Fibroblast of peridontal ligament (primary cell): ENCODE measurements at regions not wholly inside any gene's neighbourhood (a gene's known extent, or its start where the extent isn't known, plus 50 kb on each side); places are given as distances from the start of the nearest gene placed in this dataset.

Experiments
- DNase-seq: peaks from one replicate; pipeline ENCODE4 v3.0.0-alpha.2; 2010; ENCODE audit errors: extremely low read depth

DNA sequence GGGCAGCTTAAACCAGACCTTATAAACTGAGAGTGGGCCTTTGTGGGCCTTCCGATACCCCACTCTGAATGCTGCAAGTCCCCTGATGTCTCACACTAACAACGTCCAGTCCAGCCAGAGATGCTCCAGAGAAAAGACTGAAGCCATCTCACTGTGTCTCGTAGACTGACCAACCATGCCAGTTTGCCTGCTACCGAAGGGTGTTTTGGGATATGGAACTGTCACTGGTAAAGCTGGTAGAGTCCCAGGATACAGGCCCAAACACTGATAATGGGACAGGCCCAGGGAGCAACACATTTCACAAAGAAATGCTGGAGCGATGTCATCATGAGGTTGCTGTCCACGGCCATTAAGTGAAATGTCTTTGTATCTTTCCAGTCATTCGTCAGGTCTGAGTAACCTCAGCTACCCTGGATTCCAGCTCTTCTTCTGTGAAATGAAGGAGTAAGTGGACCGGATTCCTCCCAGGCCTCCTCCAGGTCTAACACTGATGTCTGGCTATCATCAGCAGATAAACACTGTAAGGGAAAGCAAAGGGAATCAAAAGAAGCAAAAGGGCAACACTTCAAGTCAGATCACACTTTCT is 81.6 kb downstream of the SLC5A7 start:
- no peak for DNase-seq

DNA sequence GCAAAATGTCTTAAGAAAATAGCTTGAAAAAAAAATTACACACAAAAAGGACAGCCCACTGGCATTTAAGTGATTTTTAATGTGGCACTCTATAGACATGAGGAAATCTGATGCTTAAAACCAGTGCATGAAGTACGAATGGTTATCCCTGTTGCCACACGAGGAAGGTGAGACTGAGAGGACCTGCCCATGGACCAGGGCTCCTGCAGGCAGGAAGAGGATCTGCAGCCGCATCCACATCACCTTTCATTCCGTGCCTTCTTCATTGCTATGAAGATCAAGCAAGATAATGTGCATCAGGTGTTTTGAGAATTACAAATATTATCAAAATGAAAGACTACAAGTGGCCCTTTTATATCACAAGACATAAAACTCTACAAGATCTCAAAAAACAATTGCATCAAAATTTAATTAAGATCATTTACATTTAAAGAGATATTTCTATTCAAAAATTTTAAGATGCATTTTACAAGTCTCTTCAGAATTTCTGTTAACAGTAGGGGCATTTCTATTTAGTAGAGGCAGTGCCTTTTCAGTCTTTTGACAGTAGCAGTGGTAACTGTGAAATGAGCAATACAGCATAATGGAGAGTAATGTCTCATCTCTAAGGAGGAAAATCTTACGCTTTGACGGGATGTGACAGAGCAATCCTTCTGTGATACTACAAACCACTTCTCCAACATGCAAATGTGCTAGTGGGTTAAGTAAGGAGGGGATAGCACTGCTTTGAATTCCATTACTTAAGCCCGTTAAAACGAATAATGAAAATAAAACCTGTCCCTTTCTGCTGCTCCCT is 83.4 kb downstream of the SLC5A7 start:
- DNase-seq, result no peak

DNA sequence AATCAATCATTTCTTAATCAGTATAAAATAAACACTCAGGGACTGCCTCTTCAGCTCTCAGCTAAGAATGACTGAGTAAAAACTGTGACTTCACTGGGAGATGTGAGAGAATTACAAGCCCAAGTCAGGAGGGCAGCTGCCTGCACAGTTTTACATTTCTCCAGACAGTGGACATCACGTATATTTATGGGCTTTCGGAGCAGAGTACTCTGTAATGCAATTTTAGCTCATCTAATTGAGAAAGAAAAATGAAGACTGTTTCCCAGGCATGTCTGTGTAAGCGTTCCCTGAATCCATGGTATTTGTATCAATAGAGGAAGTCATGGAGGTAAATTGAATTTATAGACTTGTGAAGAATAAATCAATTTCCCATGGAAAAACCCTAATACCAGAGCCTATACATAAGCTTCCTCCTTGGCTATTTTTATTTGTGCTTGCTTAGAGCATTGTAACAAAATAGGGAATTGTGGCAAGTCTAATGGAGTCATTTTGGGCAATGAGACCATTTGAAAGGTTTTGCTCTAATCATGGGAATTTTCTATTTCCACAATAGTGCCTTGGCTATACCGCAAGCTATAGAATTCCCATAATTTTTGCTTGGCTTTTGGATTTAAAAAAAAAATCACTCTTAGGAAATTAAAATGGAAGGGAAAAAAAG is 87.2 kb downstream of the SLC5A7 start:
- DNase-seq, result no peak

GRCh38 chr2:108074150-108074549 is 87.8 kb downstream of the SLC5A7 start:
- no peak for DNase-seq

- no peak for DNase-seq
Measured at GRCh38 chr2:108074946-108075345, 88.6 kb downstream of the SLC5A7 start.

GRCh38 chr2:108076527-108076926 is 90.2 kb downstream of the SLC5A7 start:
- DNase-seq, result no peak

- no peak for DNase-seq
Measured at GRCh38 chr2:108079736-108080135, 93.4 kb downstream of the SLC5A7 start.

DNA sequence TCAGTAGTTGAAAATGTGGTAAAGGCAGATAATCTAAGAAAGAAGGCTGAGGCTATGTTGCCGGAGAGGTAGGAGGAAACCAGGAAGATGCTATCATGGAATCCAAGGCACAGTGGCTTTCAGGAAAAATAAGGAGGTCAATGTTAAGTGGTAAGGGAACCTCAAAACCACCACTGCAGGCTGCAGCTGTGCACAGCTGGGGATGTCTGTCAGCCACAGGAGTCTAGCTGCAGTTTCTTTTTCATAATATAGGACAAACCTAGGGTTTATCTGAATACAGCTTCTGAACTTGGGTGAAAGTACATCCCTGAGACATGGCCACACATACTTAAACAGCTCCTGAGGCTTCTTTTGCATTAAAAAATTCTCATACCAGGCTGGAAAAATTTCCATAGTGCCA is 93.9 kb downstream of the SLC5A7 start:
- DNase-seq, result no peak

DNA sequence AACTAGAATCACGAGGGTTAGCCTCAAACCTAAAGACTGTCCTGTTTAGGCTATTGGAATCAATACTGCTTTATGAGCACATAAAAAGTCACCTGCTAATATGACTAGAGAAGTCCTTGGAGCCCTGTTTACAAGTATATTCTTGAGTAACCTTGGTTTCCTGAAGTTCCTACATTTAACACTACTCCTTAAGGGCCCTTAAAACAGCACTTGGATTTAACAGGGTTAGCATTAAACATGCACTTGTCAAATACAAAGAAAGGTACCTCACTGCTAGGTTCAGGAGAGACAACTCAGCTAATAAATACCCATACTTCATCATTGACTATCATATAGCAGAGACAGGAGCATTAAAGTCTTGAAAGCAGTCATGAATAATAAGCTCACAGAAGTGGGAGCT is 96.7 kb downstream of the SLC5A7 start:
- DNase-seq, result no peak

- DNase-seq, result no peak
Measured at GRCh38 chr2:108084311-108084710, 98.0 kb downstream of the SLC5A7 start.

DNA sequence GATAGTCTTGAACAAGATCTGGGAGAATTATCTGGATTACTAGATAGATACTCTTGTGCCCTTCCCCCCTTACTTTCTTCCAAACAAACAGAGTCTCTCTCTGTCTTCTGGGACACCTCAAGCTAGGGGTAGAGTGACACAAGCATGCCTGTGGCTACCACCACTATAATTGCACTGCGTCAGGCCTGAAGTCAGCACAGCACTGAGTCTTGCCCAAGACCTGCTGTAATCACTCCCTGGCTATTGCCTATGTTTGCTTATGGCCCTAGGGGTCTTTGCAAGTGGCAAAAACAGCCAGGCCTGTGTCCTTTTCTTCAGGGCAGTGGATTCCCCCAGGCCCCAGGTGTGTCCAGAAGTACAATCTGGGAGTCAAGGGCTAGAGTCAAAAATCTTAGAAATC is 106.6 kb downstream of the SLC5A7 start:
- DNase-seq, result no peak

- no peak for DNase-seq
Measured at GRCh38 chr2:108101481-108101880, 115.2 kb downstream of the SLC5A7 start.

GRCh38 chr2:108106731-108107130 is 120.4 kb downstream of the SLC5A7 start:
- DNase-seq, result no peak

DNA sequence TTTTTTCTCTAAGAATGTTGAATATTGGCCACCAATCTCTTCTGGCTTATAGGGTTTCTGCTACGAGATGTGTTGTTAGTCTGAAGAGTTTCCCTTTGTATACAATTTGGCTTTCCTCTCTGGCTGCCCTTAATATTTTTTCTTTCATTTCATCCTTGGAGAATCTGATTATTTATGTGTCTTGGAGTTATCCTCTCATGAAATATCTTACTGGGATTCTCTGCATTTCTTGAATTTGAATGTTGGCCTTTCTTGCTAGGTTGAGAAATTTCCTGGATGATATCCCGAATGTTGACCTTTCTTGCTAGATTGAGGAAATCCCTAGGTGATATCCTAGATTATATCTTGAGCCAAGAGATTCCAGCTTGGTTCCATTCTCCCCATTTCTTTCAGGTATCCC is 125.6 kb downstream of the SLC5A7 start:
- no peak for DNase-seq

DNA sequence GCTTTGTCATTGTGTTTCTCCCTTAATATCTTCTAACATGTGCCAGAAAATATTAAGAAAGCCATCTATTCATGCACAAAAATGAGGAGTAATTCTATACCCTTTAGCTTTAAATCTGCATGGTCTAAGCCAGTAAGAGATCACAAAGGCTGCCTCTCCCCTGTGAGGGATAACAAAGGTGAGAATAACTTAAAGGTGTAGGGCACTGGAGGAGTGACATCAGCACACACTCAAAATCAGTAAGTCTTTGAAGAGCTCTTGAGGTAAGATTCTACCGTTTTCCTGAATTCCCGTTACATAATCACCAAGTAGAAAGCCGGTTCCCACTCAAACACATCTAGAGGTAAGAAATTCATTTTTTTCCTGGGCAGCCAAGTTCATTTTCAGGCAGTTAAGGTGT is 123.9 kb upstream of the SULT1C3 start:
- no peak for DNase-seq

GRCh38 chr2:108118996-108119395 is 120.8 kb upstream of the SULT1C3 start:
- no peak for DNase-seq

- no peak for DNase-seq
Measured at GRCh38 chr2:108119492-108119891, 120.3 kb upstream of the SULT1C3 start.

DNA sequence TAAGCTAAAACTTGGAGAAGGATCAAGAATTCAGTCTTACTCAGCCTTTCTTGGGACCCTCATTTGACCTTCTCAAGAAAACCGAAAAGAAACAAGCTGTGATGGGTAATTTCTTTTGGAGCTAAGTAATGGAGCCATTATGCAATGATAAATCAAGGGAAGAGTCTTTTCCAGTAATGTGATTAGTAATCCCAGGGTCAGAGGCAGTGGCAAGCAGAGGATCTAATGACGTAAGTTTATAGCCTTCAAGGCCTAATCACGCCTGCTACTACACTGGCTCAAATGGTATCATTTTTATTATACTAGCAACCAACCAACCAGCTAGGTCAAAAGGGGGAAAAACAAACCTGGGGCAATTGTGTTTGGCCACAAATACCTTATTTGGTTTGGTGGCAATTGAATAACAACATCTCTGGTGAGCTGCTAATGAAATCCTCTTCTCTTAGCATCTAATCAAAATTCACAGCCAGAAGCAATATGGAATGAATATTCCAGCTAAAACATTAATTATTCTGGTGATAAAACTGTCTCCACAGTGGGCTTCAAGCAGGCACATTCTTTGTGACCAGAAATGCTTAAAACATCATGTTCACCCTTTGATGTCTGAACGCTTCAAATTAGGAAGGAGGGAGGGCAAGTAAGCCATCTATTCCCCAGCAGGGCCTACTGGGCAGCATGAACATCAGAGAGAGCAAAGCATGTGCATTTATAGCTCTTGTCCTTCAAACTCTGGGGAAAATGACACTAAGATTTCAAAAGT is 114.9 kb upstream of the SULT1C3 start:
- no peak for DNase-seq

GRCh38 chr2:108125581-108125980 is 114.2 kb upstream of the SULT1C3 start:
- no peak for DNase-seq

DNA sequence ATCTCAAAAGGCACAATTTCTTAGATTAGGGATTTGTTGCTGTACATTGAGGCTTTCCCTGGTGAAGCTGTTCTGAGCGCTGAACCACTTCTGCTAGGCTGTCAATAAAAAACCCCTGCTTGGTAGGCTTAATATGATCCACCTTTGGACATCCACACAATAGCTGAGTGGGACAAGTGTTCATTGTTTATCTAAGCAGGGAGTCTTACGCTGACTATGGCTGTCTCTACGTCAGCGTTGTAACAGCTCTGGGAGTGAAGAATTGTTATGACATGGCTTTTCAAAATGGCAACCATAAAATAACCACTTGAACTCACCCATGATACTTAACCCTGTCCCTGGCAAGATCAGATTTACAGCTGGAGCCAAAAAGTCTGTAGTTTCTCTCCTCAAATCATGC is 111.5 kb upstream of the SULT1C3 start:
- DNase-seq, result no peak

DNA sequence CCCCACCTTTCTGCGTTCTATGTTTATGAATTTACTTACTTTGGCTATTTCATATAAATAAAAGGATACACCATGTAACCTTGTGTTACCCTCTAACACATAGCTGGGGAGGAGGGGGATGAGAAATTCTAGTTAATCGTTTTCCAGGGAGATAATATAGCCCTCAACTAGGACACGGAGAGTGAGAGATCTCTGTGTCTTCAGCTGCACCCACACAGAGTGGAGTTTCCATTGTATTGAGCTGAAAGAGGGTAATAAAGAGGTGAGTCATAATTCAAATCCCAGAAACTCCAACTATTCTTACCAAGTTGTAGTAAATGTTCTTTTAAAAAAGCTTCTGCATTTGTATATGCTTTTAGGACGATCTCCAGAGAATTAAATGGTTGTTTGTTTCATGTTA is 110.1 kb upstream of the SULT1C3 start:
- DNase-seq, result no peak

- no peak for DNase-seq
Measured at GRCh38 chr2:108133457-108133856, 106.3 kb upstream of the SULT1C3 start.
